ENCODE measurements at regions not wholly inside any gene's neighbourhood (a gene's known extent, or its start where the extent isn't known, plus 50 kb on each side); places are given as distances from the start of the nearest gene placed in this dataset.

DNA sequence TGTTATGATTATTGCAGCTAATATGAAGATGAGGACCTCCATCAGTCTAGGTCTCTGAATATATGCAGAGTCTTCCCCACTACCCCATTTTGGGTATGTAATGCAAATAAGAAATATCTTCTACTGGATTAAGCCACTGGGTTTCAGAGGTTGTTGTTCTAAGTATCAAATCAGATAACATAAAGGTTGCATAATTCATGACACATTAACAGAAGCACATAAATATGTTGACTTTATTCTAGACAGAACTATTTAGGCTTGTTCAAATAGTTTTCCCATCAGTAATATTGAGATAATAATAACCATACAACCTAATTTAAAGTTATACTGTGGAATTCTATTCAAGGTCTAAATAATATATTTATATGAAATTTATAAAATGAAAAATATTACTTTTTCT is 157.1 kb downstream of the ETV1 start:
- no peak overlapping the region for H3K4me3 ChIP-seq (ENCODE audit: low read depth, low read length)
- no peak for TF ChIP-seq CTCF (IDR thresholded peaks at IDR 0.05; ENCODE audit: control insufficient read depth, extremely low read depth, insufficient read depth)
- DNase-seq (ENCODE audit: low read depth) = no peak

DNA sequence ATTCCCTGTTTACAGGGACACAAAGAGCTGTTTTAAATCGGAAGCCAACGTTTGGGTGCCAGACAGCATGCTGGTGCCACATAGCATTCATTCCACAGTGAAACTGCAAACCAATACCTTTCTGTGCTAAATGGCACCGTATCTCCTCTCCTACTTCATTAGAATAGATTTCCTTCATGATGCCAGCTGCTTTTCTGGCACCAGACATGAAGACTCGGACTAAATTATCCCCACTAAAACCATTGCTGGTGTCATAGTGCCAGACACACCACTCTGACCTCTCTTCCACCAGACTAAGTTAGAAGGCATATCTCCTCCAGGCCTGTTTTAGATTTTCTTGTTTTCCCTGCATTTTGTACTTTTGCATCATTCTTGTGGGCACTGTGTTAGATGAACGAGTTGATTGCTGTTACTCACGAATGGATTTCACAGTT is 155.1 kb downstream of the ETV1 start:
- no peak overlapping the region for H3K4me3 ChIP-seq (ENCODE audit: low read depth, low read length)
- no peak for TF ChIP-seq CTCF (IDR thresholded peaks at IDR 0.05; ENCODE audit: control insufficient read depth, extremely low read depth, insufficient read depth)
- no peak for DNase-seq (ENCODE audit: low read depth)

GRCh38 chr7:13835442-13835841 is 154.0 kb downstream of the ETV1 start:
- H3K4me3 ChIP-seq (ENCODE audit: low read depth, low read length) = no peak overlapping the region
- no peak for DNase-seq (ENCODE audit: low read depth)
- TF ChIP-seq CTCF (IDR thresholded peaks at IDR 0.05; ENCODE audit: control insufficient read depth, extremely low read depth, insufficient read depth) = no peak

GRCh38 chr7:13839063-13839462 is 150.4 kb downstream of the ETV1 start:
- TF ChIP-seq CTCF (IDR thresholded peaks at IDR 0.05; ENCODE audit: control insufficient read depth, extremely low read depth, insufficient read depth) = no peak
- peak; percentile 68 for DNase-seq (ENCODE audit: low read depth)
- H3K4me3 ChIP-seq (ENCODE audit: low read depth, low read length) = no peak overlapping the region
